ENCODE measurements at regions not wholly inside any gene's neighbourhood (a gene's known extent, or its start where the extent isn't known, plus 50 kb on each side); places are given as distances from the start of the nearest gene placed in this dataset.

GRCh38 chr21:16186742-16187141, 457.0 kb downstream of the USP25 start:
- no peak for TF ChIP-seq CTCF (conservative IDR thresholded peaks at IDR 0.05)
- TF ChIP-seq ZFX (IDR thresholded peaks at IDR 0.05): no peak

Data from C4-2B (cell line).